ENCODE measurements at regions not wholly inside any gene's neighbourhood (a gene's known extent, or its start where the extent isn't known, plus 50 kb on each side); places are given as distances from the start of the nearest gene placed in this dataset.

- TF ChIP-seq, protein P1, sequence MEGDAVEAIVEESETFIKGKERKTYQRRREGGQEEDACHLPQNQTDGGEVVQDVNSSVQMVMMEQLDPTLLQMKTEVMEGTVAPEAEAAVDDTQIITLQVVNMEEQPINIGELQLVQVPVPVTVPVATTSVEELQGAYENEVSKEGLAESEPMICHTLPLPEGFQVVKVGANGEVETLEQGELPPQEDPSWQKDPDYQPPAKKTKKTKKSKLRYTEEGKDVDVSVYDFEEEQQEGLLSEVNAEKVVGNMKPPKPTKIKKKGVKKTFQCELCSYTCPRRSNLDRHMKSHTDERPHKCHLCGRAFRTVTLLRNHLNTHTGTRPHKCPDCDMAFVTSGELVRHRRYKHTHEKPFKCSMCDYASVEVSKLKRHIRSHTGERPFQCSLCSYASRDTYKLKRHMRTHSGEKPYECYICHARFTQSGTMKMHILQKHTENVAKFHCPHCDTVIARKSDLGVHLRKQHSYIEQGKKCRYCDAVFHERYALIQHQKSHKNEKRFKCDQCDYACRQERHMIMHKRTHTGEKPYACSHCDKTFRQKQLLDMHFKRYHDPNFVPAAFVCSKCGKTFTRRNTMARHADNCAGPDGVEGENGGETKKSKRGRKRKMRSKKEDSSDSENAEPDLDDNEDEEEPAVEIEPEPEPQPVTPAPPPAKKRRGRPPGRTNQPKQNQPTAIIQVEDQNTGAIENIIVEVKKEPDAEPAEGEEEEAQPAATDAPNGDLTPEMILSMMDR (IDR thresholded peaks at IDR 0.05; ENCODE audit: poor library complexity), result no peak
- TF ChIP-seq EZH2 (IDR thresholded peaks at IDR 0.05; ENCODE audit: borderline replicate concordance) (no peak), EZH2phosphoT487 (IDR thresholded peaks at IDR 0.05; ENCODE audit: low read depth, severe bottlenecking, unreplicated experiment) (no peak)
Measured at GRCh38 chr5:8376478-8376877, 507.5 kb downstream of the MTRR start.
